PC-3 (cell line): ENCODE measurements at regions not wholly inside any gene's neighbourhood (a gene's known extent, or its start where the extent isn't known, plus 50 kb on each side); places are given as distances from the start of the nearest gene placed in this dataset.

Experiments used
- EZH2phosphoT487 ChIP-seq: fragments of 300-600 bp; sonication (generic); IDR thresholded peaks from 2 replicates; pipeline ENCODE4 v1.6.1; 2018; ENCODE audit warnings: mild to moderate bottlenecking, antibody characterized with exemption, low read length, borderline replicate concordance
- TF ChIP-seq, protein P1 (sequence below): fragments of 300-600 bp; sonication (generic); conservative IDR thresholded peaks from 2 replicates; pipeline ENCODE4 v1.5.1; 2017; ENCODE audit warnings: antibody characterized with exemption, low read depth, mild to moderate bottlenecking, low read length

DNA sequence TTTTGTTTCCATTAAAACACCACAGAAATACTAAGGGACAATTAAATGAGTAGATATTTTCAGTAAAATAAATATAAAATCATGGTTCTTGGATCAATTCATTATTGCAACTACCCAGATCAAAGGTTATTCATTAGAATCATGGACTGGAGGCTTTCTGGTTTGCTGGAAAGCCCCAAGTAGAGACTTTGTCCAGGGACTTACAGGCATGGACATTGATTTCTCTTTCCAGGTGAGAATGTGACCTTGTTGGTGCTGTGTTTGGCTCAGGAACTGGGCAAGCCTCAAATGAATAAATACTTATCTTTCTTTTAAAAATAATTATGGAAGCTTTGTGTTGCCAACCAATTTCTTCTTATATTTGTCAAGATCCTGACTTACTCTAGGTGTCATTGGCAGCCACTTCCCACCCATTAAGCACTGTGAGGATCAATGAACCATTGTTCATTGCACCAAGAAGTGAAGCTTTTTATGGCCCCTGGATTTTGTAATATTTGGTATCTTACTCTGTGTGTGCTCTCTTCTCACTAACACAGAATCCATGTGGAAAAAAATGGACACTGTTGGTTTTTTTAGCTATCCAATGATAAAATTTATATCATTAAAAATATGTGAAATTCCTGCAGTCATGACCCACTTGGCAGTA lies 205.8 kb upstream of the NRXN1 start:
- TF ChIP-seq, protein P1, sequence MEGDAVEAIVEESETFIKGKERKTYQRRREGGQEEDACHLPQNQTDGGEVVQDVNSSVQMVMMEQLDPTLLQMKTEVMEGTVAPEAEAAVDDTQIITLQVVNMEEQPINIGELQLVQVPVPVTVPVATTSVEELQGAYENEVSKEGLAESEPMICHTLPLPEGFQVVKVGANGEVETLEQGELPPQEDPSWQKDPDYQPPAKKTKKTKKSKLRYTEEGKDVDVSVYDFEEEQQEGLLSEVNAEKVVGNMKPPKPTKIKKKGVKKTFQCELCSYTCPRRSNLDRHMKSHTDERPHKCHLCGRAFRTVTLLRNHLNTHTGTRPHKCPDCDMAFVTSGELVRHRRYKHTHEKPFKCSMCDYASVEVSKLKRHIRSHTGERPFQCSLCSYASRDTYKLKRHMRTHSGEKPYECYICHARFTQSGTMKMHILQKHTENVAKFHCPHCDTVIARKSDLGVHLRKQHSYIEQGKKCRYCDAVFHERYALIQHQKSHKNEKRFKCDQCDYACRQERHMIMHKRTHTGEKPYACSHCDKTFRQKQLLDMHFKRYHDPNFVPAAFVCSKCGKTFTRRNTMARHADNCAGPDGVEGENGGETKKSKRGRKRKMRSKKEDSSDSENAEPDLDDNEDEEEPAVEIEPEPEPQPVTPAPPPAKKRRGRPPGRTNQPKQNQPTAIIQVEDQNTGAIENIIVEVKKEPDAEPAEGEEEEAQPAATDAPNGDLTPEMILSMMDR = no peak
- TF ChIP-seq EZH2phosphoT487 = no peak
